Pancreas (tissue), 10 donors: ENCODE measurements at regions not wholly inside any gene's neighbourhood (a gene's known extent, or its start where the extent isn't known, plus 50 kb on each side); places are given as distances from the start of the nearest gene placed in this dataset.
"Not testable (repeated sequence)": the region's sequence is repeated elsewhere in the genome, so short reads cannot be mapped to it uniquely, and the experiment has no call there.

ENCODE experiments used
- ATAC-seq, 4 donors: fragments of 200-7000 bp; cut with Tn5 transposase; one replicate each; pipeline versions ENCODE4 v1.8.0 to v1.9.1; 2020; ENCODE audit warnings: mild to moderate bottlenecking in 4 of 4, moderate library complexity in 4 of 4
- DNase-seq, 6 donors: peaks; one replicate each; pipeline ENCODE4 v3.0.0-alpha.2; 2020
- FAIRE-seq: peaks from 2 replicates; lab custom pipeline; 2012; peaks lifted over from hg19 to GRCh38; lab: Jason Lieb, UNC
- H3K27ac ChIP-seq, 4 donors: fragments of 200-600 bp; sonication (generic); 1 replicate in 3 of 4; 2 replicates in 1 of 4; pipeline versions ENCODE4 v1.5.0 to v1.8.0; 2020
- H3K27me3 ChIP-seq, 4 donors: fragments of 200-600 bp; one replicate each; pipeline ENCODE4 v1.8.0; 2021
- H3K36me3 ChIP-seq, 3 donors: fragments of 200-600 bp; sonication (generic) in 1 of 3; one replicate each; pipeline versions ENCODE4 v1.5.0 to v1.8.0; 2020 to 2021
- H3K4me1 ChIP-seq, 3 donors: fragments of 200-600 bp; one replicate each; pipeline ENCODE4 v1.8.0; 2021
- H3K4me3 ChIP-seq, 4 donors: fragments of 200-600 bp; sonication (generic) in 2 of 4; one replicate each; pipeline versions ENCODE4 v1.5.0 to v1.8.0; 2020 to 2021
- H3K9me3 ChIP-seq, 4 donors: fragments of 200-600 bp; one replicate each; pipeline ENCODE4 v1.8.0; 2021
- WGBS, 2 donors: extraction: QIAGEN DNeasy Blood & Tissue Kit; methylation state at CpG; one replicate each; pipeline ENCODE4 v1.1.7; 2013; 5-methylcytosine and 5-hydroxymethylcytosine counted together
- intact Hi-C, 3 donors: fragments of 100-400 bp; cut with DNase I; formaldehyde crosslinking; loops; one replicate each; pipeline versions ENCODE4 v1.11.1 to v1.14.2; 2022
- TF ChIP-seq, protein P1 (sequence below), 4 donors: fragments of 200-600 bp; sonication (generic) in 3 of 4; IDR thresholded peaks; one replicate each; pipeline versions ENCODE4 v1.5.0 to v1.8.0; 2021; ENCODE audit warnings: antibody characterized with exemption in 4 of 4
- donor health status: healthy with polysubstance abuse.
- donor health status: DM: no; HTN: no; CAD: no; lungs with moderate emphysema.
- donor health status: DM: no; HTN: no; CAD: no.
- donor health status: control.
- donor health status: control.
- donor health status: Bipolar disorder and iron deficiency.
- donor health status: DM: yes; HTN: yes; CAD: no.
- donor health status: DM: no; HTN: no; CAD: no.
- donor health status: DM: no; HTN: no; CAD: no.
- donor health status: DM: yes; HTN: yes; CAD: no.

GRCh38 chr5:84706678-84707641 lies 322.3 kb upstream of the EDIL3 start:
- Histone ChIP-seq H3K27me3 (no peaks in the 10 kb centered on the region), H3K4me1 (no peaks in the 10 kb centered on the region), H3K4me3 (no peak overlapping the region), H3K27ac (no peak overlapping the region), H3K9me3 (no peaks in the 10 kb centered on the region), H3K36me3 (no peaks in the 10 kb centered on the region)
- intact Hi-C loops = no loop called here
- TF ChIP-seq, protein P1, sequence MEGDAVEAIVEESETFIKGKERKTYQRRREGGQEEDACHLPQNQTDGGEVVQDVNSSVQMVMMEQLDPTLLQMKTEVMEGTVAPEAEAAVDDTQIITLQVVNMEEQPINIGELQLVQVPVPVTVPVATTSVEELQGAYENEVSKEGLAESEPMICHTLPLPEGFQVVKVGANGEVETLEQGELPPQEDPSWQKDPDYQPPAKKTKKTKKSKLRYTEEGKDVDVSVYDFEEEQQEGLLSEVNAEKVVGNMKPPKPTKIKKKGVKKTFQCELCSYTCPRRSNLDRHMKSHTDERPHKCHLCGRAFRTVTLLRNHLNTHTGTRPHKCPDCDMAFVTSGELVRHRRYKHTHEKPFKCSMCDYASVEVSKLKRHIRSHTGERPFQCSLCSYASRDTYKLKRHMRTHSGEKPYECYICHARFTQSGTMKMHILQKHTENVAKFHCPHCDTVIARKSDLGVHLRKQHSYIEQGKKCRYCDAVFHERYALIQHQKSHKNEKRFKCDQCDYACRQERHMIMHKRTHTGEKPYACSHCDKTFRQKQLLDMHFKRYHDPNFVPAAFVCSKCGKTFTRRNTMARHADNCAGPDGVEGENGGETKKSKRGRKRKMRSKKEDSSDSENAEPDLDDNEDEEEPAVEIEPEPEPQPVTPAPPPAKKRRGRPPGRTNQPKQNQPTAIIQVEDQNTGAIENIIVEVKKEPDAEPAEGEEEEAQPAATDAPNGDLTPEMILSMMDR (IDR thresholded peaks at IDR 0.05) = no peak
- no peak for FAIRE-seq
- DNase-seq = no peak
- 42 to 45% methylated on average over 5 of the region's 5 CpGs for WGBS, 2 donors
- ATAC-seq = no peak

DNA sequence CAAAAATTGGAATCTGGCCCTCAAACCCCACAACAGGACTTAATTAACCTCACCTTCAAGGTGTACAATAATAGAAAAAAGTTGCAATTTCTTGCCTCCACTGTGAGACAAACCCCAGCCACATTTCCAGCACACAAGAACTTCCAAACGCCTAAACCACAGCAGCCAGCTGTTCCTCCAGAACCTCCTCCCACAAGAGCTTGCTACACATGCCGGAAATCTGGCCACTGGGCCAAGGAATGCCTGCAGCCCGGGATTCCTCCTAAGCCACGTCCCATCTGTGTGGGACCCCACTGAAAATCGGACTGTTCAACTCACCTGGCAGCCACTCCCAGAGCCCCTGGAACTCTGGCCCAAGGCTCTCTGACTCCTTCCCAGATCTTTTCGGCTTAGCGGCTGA lies 315.9 kb upstream of the EDIL3 start:
- FAIRE-seq, DNase-seq, H3K27ac ChIP-seq, H3K9me3 ChIP-seq, ATAC-seq, H3K4me3 ChIP-seq, H3K36me3 ChIP-seq, H3K4me1 ChIP-seq, H3K27me3 ChIP-seq, intact Hi-C loops: not testable (repeated sequence)
- whole genome bisulfite sequencing, 2 donors = 73 to 82% methylated on average over 3 to 6 of the region's 7 CpGs

DNA sequence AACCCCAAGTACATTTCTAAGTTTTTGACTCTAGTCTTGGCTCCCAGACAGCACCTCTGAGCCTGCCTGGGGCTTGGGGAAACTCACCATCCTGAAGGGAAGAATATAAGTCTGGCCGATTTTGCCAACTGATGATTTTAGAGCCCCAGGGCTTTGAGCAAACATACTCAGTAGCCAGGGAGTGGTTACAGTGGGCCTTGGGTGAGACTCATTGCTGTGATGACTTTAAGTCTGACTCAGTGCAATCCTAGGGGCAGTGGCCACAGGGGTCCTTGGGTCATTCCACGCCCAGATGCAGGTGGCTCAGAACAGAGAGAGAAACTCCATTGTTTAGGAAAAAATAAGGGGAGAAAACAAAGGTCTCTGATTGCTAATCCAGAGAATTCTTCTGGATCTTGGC lies 312.0 kb upstream of the EDIL3 start:
- ATAC-seq (no peak), FAIRE-seq (no peak), DNase-seq (no peak)
- Histone ChIP-seq H3K27me3 (no peaks in the 10 kb centered on the region), H3K4me3 (no peak overlapping the region), H3K27ac (no peak overlapping the region), H3K9me3 (no peaks in the 10 kb centered on the region), H3K4me1 (no peaks in the 10 kb centered on the region), H3K36me3 (no peaks in the 10 kb centered on the region)
- TF ChIP-seq, protein P1 (IDR thresholded peaks at IDR 0.05) = no peak
- intact Hi-C loops = no loop called here
- 22 to 69% methylated on average over 2 of the region's 2 CpGs for WGBS, 2 donors

DNA sequence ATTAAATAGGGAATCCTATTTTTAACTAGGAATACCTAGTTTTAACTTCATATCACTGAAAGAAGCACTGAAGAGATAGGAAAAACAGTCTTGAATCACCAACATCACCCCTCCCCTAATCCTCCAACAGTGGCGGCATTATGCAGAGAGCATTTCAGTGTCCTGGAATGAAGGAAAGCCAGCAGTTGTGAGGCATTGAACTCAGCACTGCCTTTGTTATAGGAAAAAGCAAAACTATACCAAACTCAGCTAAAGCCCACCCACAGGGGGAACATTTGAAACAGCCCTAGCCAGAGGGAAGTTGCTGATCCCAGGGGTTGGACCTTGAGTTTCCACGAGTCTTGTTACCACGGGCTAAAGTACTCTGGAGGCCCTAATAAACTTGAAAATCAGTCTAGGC lies 310.6 kb upstream of the EDIL3 start:
- H3K9me3 ChIP-seq = no peaks in the 10 kb centered on the region
- H3K27me3 ChIP-seq = no peaks in the 10 kb centered on the region
- no peaks in the 10 kb centered on the region for H3K4me1 ChIP-seq
- TF ChIP-seq, protein P1 (IDR thresholded peaks at IDR 0.05) = no peak
- H3K4me3 ChIP-seq = no peak overlapping the region
- H3K36me3 ChIP-seq = no peaks in the 10 kb centered on the region
- no peak overlapping the region for H3K27ac ChIP-seq
- ATAC-seq (no peak), FAIRE-seq (no peak), DNase-seq (no peak)
- 74 to 80% methylated on average over 3 of the region's 3 CpGs for WGBS, 2 donors
- intact Hi-C loops = no loop called here

GRCh38 chr5:84693256-84693655 lies 308.6 kb upstream of the EDIL3 start:
- Histone ChIP-seq H3K9me3 (no peaks in the 10 kb centered on the region), H3K27me3 (no peaks in the 10 kb centered on the region), H3K27ac (no peak overlapping the region), H3K36me3 (no peaks in the 10 kb centered on the region), H3K4me1 (no peaks in the 10 kb centered on the region), H3K4me3 (no peak overlapping the region)
- intact Hi-C loops = no loop called here
- TF ChIP-seq, protein P1 (IDR thresholded peaks at IDR 0.05) = no peak
- ATAC-seq (no peak), DNase-seq (no peak), FAIRE-seq (no peak)
- 55 to 65% methylated on average over 4 of the region's 4 CpGs for WGBS, 2 donors
